Amniotic epithelial cell (primary cell): ENCODE measurements at regions not wholly inside any gene's neighbourhood (a gene's known extent, or its start where the extent isn't known, plus 50 kb on each side); places are given as distances from the start of the nearest gene placed in this dataset.

Experiments used
- DNase-seq: peaks from one replicate; pipeline ENCODE4 v3.0.0-alpha.2; 2010; ENCODE audit warnings: low read depth

DNA sequence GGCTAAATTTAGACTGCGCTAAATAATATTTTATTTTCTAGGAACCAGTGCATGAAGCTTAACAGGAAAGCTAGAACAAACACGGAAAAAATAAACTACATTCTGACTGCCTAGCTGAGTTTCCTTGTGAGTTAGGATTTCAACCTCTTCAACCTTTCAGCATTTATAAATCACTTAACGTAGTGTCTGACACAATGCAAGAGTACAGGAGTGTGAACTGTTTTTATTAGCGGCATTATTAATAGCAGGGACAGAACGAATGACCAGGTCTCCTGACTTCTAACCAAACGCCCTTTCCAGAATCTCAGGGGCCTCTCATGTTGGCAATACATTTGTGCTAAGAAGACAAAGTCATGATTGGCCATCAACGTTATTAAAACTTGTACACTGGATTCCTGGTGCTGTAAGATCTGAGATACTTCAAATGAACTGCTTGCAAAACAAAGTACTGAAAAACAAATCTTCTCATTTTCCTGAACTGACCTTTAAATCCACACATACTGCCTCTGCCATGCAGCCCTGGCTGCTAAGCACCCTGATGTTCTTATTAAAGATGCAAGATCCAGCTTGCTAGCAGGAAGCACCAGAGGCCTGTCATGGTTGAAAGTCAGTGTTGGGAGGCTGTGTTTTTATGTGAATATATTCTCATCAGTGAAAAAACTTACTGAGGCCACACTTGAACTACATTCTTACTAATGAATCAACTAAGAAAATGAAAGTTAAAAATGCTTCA lies 380.4 kb upstream of the CPEB2 start:
- no peak for DNase-seq

DNA sequence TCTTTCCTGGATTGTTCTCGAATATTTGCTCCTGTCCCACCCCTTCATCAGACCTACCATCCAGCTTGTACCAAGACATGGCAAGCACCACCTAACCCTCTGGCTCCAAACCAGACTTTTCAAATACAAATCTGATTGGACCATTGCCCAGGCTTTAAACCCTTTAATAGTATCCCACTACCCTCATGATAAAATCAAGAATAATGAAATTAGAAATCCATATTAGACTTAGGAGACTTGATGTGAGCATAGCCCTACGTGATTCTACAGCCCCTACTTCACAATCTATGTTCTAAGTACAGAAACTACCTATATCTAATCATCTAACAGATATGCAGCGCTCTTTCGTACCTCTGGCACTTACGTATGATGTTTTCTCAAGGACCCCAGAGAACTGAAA lies 375.2 kb upstream of the CPEB2 start:
- DNase-seq = no peak

DNA sequence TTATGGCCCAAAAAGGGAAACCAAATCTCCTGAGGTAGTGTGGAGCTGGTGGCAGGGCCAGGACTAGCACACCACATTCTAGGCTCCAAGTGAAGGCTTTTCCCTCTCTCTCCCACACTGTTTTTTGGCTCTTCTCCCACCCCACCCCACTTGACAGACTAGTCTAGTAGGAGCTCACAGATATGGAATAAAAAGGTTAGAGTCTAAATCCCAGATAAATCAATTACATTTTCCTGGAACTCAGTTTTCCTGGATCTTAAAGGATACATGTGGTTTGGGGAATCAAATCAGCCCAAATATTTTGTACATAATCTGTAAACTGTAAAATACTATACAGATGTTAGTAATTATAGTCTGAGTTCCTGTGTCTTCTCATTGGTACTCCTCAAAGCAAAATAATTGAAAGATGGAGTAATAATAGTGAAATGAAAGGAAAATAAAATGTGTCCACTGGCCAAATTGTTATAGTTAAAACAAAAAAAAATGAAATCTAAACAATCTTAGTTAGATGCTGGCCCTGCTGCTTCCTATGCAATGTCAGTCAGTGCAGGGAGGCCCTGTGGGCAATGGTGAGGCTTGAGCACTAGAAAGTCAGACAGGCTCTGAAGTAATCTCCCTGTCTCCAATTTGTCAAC lies 370.4 kb upstream of the CPEB2 start:
- no peak for DNase-seq

DNA sequence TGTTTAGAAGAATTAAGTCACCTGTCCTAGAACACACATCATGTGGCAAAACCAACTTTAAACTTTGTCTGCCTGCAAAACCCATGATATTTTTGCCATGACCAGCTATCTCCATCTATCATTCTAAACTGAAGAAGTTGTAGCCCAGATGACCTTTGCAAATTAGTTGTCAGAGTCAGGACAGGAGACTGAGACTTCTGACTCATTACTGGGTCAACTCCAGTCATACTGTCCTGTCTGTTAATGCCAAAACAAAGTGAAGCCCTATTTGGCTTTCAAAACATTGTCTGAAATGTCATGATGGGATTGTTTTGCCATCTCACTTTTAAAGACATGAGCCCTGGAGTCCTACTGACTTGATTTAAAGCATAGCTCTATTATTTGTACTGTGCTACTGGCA lies 365.7 kb upstream of the CPEB2 start:
- no peak for DNase-seq

DNA sequence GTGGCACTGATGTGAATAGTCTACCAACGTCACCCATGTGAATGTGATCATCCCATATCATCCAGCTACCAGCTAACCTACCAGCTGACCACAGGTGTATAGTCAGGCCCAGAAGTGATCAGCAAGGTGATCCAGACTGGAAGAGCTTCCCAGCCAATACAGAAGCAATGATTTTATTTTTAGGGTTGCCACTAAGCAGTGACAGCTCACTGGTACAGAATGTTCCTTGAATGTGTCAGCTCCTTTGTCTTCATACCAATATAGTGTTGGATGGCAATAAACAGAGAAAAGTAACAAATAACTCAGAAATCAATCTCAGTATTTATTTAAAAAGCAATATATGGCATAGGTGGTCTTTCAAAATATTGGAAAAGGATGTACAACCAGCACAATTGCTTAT lies 361.8 kb upstream of the CPEB2 start:
- no peak for DNase-seq

DNA sequence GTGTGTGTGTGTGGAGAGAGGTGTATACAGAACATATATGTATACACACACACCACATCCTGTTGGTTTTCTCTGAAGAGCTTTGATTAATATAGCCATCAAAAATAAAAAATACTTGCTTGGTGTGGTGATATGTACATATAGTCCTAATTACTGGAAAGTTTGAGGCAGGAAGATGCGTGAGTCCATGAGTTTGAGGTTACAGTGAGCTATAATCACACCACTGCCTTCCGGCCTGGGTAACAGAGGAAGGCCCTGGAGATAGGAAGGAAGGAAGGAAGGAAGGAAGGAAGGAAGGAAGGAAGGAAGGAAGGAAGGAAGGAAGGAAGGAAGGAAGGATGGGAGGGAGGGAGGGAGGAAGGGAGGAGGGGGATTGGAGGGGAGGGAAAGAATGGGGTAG lies 360.4 kb upstream of the CPEB2 start:
- no peak for DNase-seq

DNA sequence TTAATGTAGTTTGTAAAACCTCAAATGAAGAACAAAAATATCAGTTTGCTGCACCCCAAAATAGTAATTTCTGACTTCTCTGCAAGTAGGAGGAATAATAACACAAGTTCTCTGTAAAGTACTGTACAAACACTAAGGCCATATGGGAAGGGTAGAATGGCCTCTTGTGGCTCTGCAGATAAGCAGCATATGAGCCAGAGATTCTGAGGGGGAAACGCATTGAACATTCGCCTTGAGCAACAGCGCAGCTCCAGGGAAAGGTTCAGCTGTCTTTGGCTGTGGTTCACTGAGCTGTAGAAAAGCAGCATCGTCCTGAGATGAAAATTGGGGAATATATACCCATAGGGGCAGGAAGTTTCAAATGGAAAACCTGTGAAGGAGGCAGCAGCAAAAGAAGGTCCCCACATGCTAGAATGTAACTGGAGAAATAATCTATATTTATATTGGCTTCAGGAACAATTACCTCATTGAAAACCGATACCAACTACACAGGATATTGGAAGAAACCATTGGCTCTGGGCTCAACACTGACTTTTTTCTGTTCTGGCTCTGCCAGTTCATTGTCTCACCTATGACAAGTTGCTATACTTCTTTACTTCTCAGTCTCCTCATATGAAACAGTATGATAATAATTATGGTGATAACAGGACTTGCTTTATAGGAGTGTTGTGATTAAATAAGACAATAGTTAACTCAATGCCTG lies 357.6 kb upstream of the CPEB2 start:
- DNase-seq = no peak

DNA sequence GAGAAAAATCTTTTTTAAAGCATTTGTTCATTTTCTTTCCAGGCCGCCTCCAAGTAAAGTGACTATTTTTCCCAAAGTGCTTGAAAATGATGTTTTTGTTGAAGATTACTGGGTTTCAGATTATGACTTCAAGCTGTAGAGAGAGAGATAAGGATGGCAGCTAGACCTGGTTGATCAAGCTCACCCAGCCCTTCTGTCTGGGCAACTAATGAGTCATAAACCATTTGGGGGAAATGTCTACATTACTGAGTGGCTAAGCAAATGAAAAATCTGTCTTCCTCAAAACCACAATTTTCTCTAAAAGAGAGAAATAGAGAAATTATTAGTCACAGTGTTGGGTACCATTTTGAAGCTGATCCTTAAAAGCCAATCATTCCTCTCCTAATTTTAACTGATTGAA lies 355.4 kb upstream of the CPEB2 start:
- DNase-seq = peak; percentile 50

DNA sequence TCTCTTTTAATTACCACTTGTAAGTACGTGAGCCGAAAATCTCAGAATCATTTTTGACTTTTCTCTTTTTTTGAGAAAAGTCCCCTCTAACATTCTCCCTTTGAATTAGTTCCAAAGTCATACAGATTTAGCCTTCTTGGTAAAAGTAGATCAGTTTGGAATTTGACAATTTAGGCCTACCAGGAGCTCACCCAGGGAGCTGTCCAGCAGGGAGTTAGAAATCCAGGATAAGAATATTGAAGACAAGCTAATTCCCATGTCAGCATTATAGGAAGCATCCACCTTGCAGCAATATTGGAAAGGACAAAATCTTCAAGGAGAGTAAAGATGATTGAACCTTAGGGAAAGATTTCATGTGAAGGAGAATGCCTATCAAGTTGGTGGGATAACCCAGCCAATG lies 352.2 kb upstream of the CPEB2 start:
- DNase-seq = peak; percentile 8

DNA sequence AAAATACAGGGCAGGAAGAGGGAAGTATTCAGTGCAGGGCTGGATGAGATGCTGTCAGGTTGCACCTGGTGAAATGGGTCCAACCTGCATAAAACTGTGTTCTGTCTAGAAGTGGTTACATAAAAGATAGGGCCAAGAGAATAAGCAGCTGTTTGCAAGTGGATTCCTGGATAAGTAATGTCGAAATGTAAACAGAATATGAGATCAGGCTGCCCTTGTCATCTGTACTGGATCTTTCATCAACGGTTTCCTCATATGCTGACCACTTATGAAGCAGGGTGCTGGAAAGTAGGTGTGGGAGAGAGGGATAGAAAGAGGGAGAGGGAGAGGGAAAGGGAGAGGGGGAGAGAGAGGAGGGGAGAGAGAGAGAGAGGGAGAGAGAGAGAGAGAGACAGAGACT lies 349.8 kb upstream of the CPEB2 start:
- peak; percentile 2 for DNase-seq

DNA sequence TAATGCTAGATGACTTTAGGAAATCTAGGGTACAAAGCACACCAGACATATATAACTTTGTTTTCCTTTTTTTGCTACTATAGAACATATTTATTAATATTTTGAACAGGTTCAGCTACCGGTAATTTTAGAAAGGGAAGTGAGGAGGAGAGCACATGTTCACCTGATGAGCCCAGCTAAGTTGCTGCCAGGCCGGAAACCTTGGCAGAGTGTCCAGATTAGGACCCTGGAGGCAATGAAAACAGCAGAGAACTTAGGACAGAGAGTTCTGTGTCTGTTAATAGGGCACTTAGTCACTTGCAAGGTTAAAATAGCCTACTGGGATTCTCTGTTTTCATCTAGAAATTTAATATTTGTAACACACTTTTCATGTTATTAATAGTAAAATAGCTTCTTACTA lies 348.9 kb upstream of the CPEB2 start:
- no peak for DNase-seq

DNA sequence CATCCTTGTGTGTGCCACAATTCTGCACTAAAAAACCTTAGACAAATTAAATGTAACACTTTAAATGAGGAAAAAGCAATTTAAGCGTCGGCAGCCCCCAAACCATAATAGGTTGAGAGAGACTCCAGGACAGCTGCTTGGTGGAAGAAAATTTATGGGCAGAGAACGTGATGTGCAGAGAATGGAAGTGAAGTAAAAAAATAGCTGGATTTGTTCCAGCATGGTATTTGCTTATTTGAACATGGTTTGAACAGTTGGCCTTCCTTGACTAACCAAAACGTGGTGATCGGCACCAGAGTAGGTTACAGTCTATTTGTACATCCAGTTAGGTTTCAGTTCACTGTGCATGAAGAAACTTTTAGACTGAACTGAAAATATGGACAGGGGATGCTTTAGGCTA lies 343.0 kb upstream of the CPEB2 start:
- DNase-seq = no peak

DNA sequence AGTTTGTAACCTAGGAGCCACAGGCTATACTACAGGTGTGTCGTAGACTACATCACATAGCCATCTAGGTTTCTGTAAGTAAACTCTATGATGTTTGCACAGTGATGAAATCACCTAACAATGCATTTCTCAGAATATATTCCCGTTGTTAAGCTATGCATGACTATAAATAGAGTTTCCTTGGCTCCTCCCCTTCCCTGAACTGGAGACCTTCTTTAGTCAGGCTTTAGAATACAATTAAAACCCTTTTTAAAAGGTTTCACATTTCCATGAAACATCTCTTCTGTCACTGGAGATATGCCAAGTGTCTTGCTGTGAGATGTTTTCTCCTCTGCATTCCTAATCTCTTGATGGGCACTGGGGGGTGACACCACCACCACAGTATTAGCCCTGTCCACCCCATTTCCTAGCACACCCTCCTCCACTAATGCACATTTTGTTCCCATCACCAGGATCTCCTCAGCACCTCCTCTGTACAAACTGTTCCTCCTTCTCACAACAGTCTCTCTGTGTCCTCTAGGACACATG lies 334.6 kb upstream of the CPEB2 start:
- DNase-seq = no peak

DNA sequence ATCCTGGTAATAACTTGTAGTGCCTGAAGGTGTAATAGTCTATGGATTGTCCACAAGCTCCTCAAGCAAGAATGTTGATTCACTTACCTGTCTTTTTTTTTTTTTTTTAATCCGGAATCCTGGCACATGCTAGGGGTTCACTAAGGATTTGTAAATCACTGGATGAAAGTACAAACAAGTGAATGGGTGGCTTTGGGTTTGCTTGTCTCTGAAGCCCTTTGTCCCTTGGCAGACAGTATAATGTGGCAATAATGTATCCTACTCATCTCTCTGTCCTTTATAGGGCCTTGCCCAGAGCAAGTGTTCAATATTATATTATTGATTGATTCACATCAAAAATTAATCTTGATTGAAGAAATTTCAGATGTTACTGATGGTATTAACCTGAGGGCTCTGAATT lies 334.0 kb upstream of the CPEB2 start:
- DNase-seq = no peak

DNA sequence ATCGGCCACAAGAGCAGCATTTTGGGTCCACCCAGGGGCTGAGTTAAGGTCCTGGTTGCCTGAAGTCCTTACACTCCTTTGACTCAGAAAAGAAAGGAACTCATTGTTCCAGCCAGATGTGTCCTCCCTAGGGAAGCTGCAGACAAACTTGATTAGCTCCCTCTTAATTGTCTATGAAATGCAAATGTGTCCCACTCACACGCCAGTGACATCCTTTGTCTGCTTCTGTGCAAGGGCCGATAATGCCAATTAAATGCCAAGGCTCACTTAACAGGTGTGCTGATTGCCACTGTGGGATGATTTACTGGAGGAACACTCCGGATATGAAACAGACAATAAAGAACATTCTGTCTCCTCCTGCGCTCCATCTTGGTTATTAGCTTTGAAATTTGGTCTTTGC lies 332.9 kb upstream of the CPEB2 start:
- DNase-seq = no peak

DNA sequence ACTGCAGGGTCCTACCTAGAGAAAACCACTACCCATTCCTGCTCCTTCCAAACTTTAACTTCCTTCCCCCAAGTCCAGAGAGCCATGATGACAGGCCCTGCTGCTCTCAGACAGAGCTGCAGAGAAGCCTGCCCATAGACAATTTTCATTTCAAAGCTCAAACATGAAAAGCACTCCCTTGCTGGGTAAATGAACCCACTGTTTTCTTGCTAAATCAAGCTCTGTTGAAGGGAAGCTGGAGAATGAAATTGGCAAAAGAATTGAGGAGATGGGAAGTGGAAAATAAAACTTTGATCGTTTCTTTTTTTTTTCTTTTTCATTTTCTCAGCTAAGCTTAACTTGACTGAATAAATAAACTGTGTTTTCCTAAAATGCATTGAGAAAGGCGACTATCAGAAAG lies 331.1 kb upstream of the CPEB2 start:
- no peak for DNase-seq

DNA sequence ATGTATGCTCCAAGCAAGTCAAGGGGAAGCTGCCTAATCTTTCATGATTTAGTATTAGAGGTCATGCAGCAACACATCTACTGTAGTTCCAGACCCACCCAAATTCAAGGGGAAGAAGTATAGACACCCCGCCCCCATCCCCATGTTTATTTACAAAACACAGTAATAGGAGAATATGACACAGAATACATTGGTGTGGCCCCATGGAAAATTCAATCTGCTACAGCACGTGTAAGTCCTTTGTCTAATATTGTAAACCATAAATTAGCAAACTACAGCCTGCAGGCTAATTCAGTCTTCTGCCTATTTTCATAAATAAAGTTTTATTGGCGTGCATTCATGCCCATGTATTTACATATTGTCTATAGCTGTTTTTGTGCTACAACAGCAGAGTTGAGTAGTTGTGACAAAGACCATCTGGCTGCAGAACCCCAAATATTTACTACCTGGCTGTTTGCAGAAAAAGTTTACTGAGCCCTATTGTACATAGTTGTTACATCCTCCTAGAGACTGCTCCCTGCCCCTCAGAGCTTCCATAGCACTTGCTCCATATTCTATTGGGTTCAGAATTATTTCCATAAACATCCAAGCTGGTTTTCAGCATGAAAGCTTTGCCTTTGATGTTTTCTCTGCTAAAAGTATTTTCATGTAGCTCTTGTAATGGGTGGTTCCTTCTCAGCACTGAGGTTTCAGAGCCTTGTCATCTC lies 326.8 kb upstream of the CPEB2 start:
- DNase-seq = no peak

DNA sequence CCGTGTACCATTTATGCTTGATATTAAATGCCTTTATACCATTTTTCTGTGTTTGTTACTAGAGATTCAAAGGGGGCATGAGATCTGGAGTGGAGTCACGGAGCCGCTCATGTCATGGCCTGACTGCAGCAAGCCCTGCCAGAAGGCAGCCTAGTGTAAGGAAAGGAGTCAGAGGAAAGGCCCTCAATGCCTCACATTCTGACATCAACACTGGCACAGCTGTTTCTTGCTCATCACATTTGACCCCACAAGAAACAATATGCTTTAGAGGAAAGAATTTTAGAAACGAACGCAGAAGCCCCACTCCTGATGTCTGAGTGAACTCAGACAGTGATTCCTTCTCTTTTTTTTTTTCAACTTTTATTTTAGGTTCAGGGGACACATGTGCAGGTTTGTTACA lies 322.4 kb upstream of the CPEB2 start:
- DNase-seq = no peak

DNA sequence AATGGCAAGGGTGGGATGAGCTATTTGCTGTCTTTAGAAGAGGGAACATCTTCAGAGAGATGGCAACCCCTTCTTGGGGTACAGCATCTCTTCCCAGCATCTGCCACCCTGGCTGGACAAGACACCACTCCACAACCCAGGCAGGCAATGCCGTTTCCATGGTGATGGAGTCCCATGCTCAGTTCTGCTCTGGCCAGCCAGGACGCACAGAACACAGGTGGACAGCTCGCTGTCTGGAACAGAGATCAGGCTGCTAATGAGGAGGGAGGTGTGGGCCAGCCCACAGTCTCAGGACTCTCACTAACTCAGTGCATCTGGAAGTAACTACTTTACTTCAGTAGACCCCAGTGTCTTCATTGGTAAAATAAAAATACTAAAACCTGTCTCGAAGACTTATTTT lies 321.0 kb upstream of the CPEB2 start:
- no peak for DNase-seq

DNA sequence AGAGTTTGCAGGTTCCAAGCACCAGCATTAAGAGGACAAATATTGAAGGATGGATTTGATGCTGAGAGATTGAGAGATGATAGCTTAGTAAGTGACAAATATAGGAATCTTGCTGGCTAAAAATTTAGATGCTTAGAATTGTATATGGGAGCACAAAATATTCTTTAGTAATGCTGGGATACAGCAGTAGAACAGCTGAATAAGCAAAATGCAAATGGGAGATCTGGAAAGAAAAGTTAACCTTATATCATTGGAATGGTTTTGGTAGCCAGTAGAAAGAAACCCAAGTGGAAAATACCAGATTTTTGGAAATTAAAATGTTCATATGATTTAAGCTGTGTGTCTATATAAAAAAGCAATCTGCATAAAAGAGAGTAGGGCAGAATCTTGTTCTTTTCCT lies 308.6 kb upstream of the CPEB2 start:
- no peak for DNase-seq

DNA sequence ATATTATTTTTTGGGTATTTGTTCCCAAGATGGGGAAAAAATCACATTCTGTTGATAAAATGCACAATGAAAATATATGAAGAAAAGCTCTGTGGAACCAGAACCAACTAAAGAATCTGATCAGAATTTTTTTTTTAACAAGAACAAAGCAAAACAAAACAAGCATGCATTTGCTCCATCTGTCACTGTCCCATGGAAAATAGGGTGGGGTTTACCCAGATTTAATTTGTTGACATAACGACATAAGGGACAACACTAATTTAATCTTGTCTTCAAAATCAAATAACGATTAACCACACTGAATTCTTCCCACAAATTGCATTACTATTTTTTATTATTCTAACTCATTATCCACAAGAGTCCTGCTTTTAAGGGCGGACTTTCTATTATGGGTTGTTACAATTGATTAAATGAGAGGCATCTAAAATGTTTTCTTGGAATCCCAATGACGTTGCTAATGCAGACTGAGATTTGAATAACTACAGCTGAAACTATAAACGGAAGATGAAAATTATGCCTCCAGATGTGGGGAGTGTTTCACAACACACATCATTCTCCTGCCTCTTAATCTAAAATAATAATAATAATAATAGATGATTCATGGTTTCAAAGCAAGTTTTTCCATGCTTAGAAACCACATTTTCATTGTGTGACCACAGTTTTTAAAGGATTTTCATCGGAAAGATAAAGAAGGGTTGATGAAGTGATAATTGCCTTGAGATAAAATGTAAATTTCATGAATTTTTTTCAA lies 307.0 kb upstream of the CPEB2 start:
- peak; percentile 1 for DNase-seq

DNA sequence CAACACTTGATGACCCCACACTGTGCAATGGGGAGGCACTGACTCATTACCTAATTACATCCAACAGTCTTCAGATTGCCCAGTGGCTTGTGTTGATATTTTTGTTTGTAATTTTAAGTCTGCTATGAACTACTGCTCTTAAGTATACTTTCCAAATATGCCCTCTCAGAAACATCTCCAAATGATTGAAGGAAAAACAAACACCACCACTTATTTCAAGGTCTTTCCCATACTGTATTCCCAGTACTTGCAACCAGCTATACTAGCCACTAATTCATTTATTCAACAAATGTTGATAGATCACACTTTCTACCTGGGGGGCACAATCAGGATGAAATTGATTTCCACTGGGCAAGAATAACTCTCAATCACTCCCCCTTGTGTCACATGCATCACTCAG lies 302.2 kb upstream of the CPEB2 start:
- no peak for DNase-seq
